NCI-H1417 (cell line): ENCODE measurements at regions not wholly inside any gene's neighbourhood (a gene's known extent, or its start where the extent isn't known, plus 50 kb on each side); places are given as distances from the start of the nearest gene placed in this dataset.

Experiments used
- DNase-seq, 3 experiments: peaks; one replicate each; lab custom pipeline; 2025; lab: John Stamatoyannopoulos, UW

- no peak for DNase-seq
Measured at GRCh38 chr4:138565576-138565975, 323.4 kb upstream of the SLC7A11 start.

GRCh38 chr4:138562544-138562991, 320.4 kb upstream of the SLC7A11 start:
- no peak for DNase-seq

GRCh38 chr4:138561906-138562305, 319.8 kb upstream of the SLC7A11 start:
- DNase-seq = no peak

- no peak for DNase-seq
Measured at GRCh38 chr4:138561276-138561880, 319.2 kb upstream of the SLC7A11 start.

GRCh38 chr4:138560448-138560847, 318.3 kb upstream of the SLC7A11 start:
- no peak for DNase-seq

GRCh38 chr4:138558886-138559285, 316.7 kb upstream of the SLC7A11 start:
- no peak for DNase-seq

GRCh38 chr4:138555584-138555983, 313.4 kb upstream of the SLC7A11 start:
- peak in 1 of 3 experiments; percentile 37 for DNase-seq

- DNase-seq = no peak
Measured at GRCh38 chr4:138555108-138555507, 313.0 kb upstream of the SLC7A11 start.

- no peak for DNase-seq
Measured at GRCh38 chr4:138553001-138553845, 311.1 kb upstream of the SLC7A11 start.

GRCh38 chr4:138542191-138542776, 300.1 kb upstream of the SLC7A11 start:
- DNase-seq = no peak

GRCh38 chr4:138540056-138540800, 298.1 kb upstream of the SLC7A11 start:
- no peak for DNase-seq

GRCh38 chr4:138538743-138539142, 296.6 kb upstream of the SLC7A11 start:
- DNase-seq = no peak

GRCh38 chr4:138537731-138538490, 295.8 kb upstream of the SLC7A11 start:
- DNase-seq = no peak

- DNase-seq = no peak
Measured at GRCh38 chr4:138535316-138535715, 293.2 kb upstream of the SLC7A11 start.

GRCh38 chr4:138522366-138522765, 280.2 kb upstream of the SLC7A11 start:
- peak in 1 of 3 experiments; percentile 29 for DNase-seq

- DNase-seq = no peak
Measured at GRCh38 chr4:138521809-138522208, 279.7 kb upstream of the SLC7A11 start.

GRCh38 chr4:138519436-138519835, 277.3 kb upstream of the SLC7A11 start:
- DNase-seq = no peak

- no peak for DNase-seq
Measured at GRCh38 chr4:138513535-138513934, 271.4 kb upstream of the SLC7A11 start.

GRCh38 chr4:138512756-138513155, 270.6 kb upstream of the SLC7A11 start:
- peak in 1 of 3 experiments; percentile 87 for DNase-seq

- no peak for DNase-seq
Measured at GRCh38 chr4:138510053-138510452, 267.9 kb upstream of the SLC7A11 start.

- no peak for DNase-seq
Measured at GRCh38 chr4:138509346-138509745, 267.2 kb upstream of the SLC7A11 start.

- no peak for DNase-seq
Measured at GRCh38 chr4:138507522-138507921, 265.4 kb upstream of the SLC7A11 start.
